GM19035 (cell line): ENCODE measurements at regions not wholly inside any gene's neighbourhood (a gene's known extent, or its start where the extent isn't known, plus 50 kb on each side); places are given as distances from the start of the nearest gene placed in this dataset.

Experiments
- ATAC-seq: cut with Tn5 transposase; IDR thresholded peaks from one replicate; pipeline ENCODE4 v1.9.1; 2021; ENCODE audit not compliant: unreplicated experiment

GRCh38 chr6:28766426-28766825, 157.4 kb downstream of the TRIM27 start:
- no peak for ATAC-seq

- ATAC-seq: no peak
Observed at GRCh38 chr6:28767133-28767532, 156.7 kb downstream of the TRIM27 start.

GRCh38 chr6:28767691-28768090, 156.1 kb downstream of the TRIM27 start:
- no peak for ATAC-seq

GRCh38 chr6:28768187-28768913, 155.4 kb downstream of the TRIM27 start:
- no peak for ATAC-seq

GRCh38 chr6:28769626-28770402, 154.0 kb downstream of the TRIM27 start:
- no peak for ATAC-seq

- ATAC-seq: no peak
Observed at GRCh38 chr6:28770732-28771131, 153.1 kb downstream of the TRIM27 start.

GRCh38 chr6:28771401-28772267, 152.2 kb downstream of the TRIM27 start:
- no peak for ATAC-seq

GRCh38 chr6:28772480-28773381, 151.1 kb downstream of the TRIM27 start:
- ATAC-seq: no peak

GRCh38 chr6:28774292-28775051, 149.3 kb downstream of the TRIM27 start:
- ATAC-seq: no peak

- ATAC-seq: no peak
Observed at GRCh38 chr6:28775052-28775376, 148.8 kb downstream of the TRIM27 start.

- no peak for ATAC-seq
Observed at GRCh38 chr6:28775405-28776129, 148.2 kb downstream of the TRIM27 start.

- no peak for ATAC-seq
Observed at GRCh38 chr6:28776269-28777146, 147.3 kb downstream of the TRIM27 start.

- ATAC-seq: no peak
Observed at GRCh38 chr6:28777147-28777461, 146.7 kb downstream of the TRIM27 start.

GRCh38 chr6:28782113-28782673, 141.6 kb downstream of the TRIM27 start:
- no peak for ATAC-seq

GRCh38 chr6:28785962-28786679, 137.7 kb downstream of the TRIM27 start:
- ATAC-seq: no peak

GRCh38 chr6:28789553-28790083, 134.2 kb downstream of the TRIM27 start:
- ATAC-seq: no peak

- no peak for ATAC-seq
Observed at GRCh38 chr6:28791002-28791383, 132.8 kb downstream of the TRIM27 start.
